IMR-90 (cell line): ENCODE measurements at regions not wholly inside any gene's neighbourhood (a gene's known extent, or its start where the extent isn't known, plus 50 kb on each side); places are given as distances from the start of the nearest gene placed in this dataset.

ENCODE experiments used
- ATAC-seq: fragments of 200-7000 bp; cut with Tn5 transposase; 2 replicates; pipeline ENCODE4 v1.9.1; 2020; ENCODE audit warnings: low read depth, mild to moderate bottlenecking, moderate library complexity
- BruUV-seq: library from RNA; stranded (reverse); fragments of 400-500 nt; replicated peaks from 2 replicates; lab custom pipeline; 2021; lab: Mats Ljungman, UMichigan
- CTCF ChIA-PET: fragments of 300-600 bp; formaldehyde crosslinking; extraction: SDS; loops from one replicate; lab custom pipeline; 2021; ENCODE audit warnings: antibody characterized with exemption; lab: Yijun Ruan, JAX
- POLR2A ChIA-PET: fragments of 300-600 bp; sonication (Branson Sonifier 250); formaldehyde crosslinking; loops from one replicate; lab custom pipeline; 2022; ENCODE audit warnings: antibody characterized with exemption; ENCODE audit not compliant: unreplicated experiment; lab: Charles Lee
- DNase-seq: peaks from one replicate; pipeline ENCODE4 v3.0.0; 2013
- H2AFZ ChIP-seq: replicated peaks from 2 replicates; pipeline ENCODE3; 2013; ENCODE audit warnings: low read length, mild to moderate bottlenecking; ENCODE audit not compliant: poor library complexity
- H2AK5ac ChIP-seq: 2 replicates; pipeline ENCODE4 v1.6.1; 2013; ENCODE audit warnings: low read depth, low read length, inconsistent platforms
- H2AK9ac ChIP-seq: replicated peaks from 2 replicates; pipeline ENCODE3; 2013; ENCODE audit warnings: mild to moderate bottlenecking, low read depth, low read length, moderate library complexity; ENCODE audit not compliant: poor library complexity
- H2BK120ac ChIP-seq: 2 replicates; pipeline ENCODE4 v1.6.1; 2013; ENCODE audit warnings: low read depth, low read length, inconsistent platforms
- H2BK15ac ChIP-seq: 3 replicates; pipeline ENCODE4 v1.6.1; 2013; ENCODE audit warnings: low read depth, low read length, inconsistent platforms
- H2BK20ac ChIP-seq: 2 replicates; pipeline ENCODE4 v1.6.1; 2013; ENCODE audit warnings: low read depth, mild to moderate bottlenecking, inconsistent platforms, low read length, moderate library complexity
- H2BK5ac ChIP-seq: 2 replicates; pipeline ENCODE4 v1.6.1; 2013; ENCODE audit warnings: mild to moderate bottlenecking, low read depth, low read length, inconsistent platforms; ENCODE audit not compliant: poor library complexity, severe bottlenecking
- H3K14ac ChIP-seq: replicated peaks from 2 replicates; pipeline ENCODE4 v1.6.1; 2013; ENCODE audit warnings: low read depth, low read length, inconsistent platforms
- H3K18ac ChIP-seq: 2 replicates; pipeline ENCODE4 v1.6.1; 2013; ENCODE audit warnings: low read depth, low read length, control low read depth
- H3K23ac ChIP-seq: 2 replicates; pipeline ENCODE4 v1.6.1; 2013; ENCODE audit warnings: low read depth, low read length, inconsistent platforms
- H3K27ac ChIP-seq: 2 replicates; pipeline ENCODE4 v1.5.1; 2013; ENCODE audit warnings: mild to moderate bottlenecking, control low read depth, low read length; ENCODE audit not compliant: insufficient read depth
- H3K27me3 ChIP-seq: 2 replicates; pipeline ENCODE4 v1.6.1; 2013; ENCODE audit warnings: low read length; ENCODE audit not compliant: control insufficient read depth, insufficient read depth
- H3K36me3 ChIP-seq: 2 replicates; pipeline ENCODE4 v1.6.1; 2013; ENCODE audit warnings: low read length, mixed read lengths; ENCODE audit not compliant: control insufficient read depth, insufficient read depth
- H3K4ac ChIP-seq: 2 replicates; pipeline ENCODE4 v1.6.1; 2013; ENCODE audit warnings: low read depth, low read length, inconsistent platforms
- H3K4me1 ChIP-seq: 2 replicates; pipeline ENCODE4 v1.6.1; 2013; ENCODE audit warnings: low read length, mixed read lengths; ENCODE audit not compliant: control insufficient read depth, insufficient read depth
- H3K4me2 ChIP-seq: 2 replicates; pipeline ENCODE4 v1.6.1; 2013; ENCODE audit warnings: low read depth, mild to moderate bottlenecking, control low read depth, low read length, moderate library complexity
- H3K4me3 ChIP-seq: 2 replicates; pipeline ENCODE4 v1.5.1; 2013; ENCODE audit warnings: low read depth, mild to moderate bottlenecking, control low read depth, low read length, moderate library complexity; ENCODE audit not compliant: insufficient read depth
- H3K56ac ChIP-seq: 2 replicates; pipeline ENCODE4 v1.6.1; 2013; ENCODE audit warnings: low read length, inconsistent platforms; ENCODE audit not compliant: insufficient read depth; ENCODE audit errors: extremely low read depth
- H3K79me1 ChIP-seq, 2 experiments: 2 replicates each; pipeline ENCODE4 v1.6.1; 2013; ENCODE audit warnings: low read length in 2 of 2, inconsistent platforms in 1 of 2, low read depth in 1 of 2
- H3K9ac ChIP-seq: 2 replicates; pipeline ENCODE4 v1.6.1; 2013; ENCODE audit warnings: low read depth, low read length, control low read depth
- H3K9me1 ChIP-seq: 2 replicates; pipeline ENCODE4 v1.6.1; 2013; ENCODE audit warnings: low read length, inconsistent platforms; ENCODE audit not compliant: insufficient read depth
- H3K9me3 ChIP-seq: 2 replicates; pipeline ENCODE4 v1.6.1; 2013; ENCODE audit warnings: low read length; ENCODE audit not compliant: control insufficient read depth, insufficient read depth
- H4K20me1 ChIP-seq: 2 replicates; pipeline ENCODE4 v1.6.1; 2013; ENCODE audit warnings: low read length, inconsistent platforms; ENCODE audit not compliant: insufficient read depth
- H4K5ac ChIP-seq: 2 replicates; pipeline ENCODE4 v1.6.1; 2013; ENCODE audit warnings: mild to moderate bottlenecking, low read depth, low read length, control low read depth
- H4K8ac ChIP-seq, 2 experiments: 2 replicates each; pipeline ENCODE4 v1.6.1; 2013; ENCODE audit warnings: low read depth in 2 of 2, low read length in 2 of 2, control low read depth in 1 of 2, inconsistent platforms in 1 of 2
- H4K91ac ChIP-seq: 2 replicates; pipeline ENCODE4 v1.6.1; 2013; ENCODE audit warnings: low read depth, low read length, inconsistent platforms; ENCODE audit not compliant: insufficient read depth
- BHLHE40 ChIP-seq: fragments of 150-350 bp; IDR thresholded peaks from 2 replicates; pipeline ENCODE4 v1.6.1; 2016; ENCODE audit warnings: mild to moderate bottlenecking, low read depth, low read length
- CEBPB ChIP-seq: IDR thresholded peaks from 2 replicates; pipeline ENCODE4 v1.6.1; 2012; ENCODE audit warnings: low read depth, low read length, improper control_type of control experiment
- CHD1 ChIP-seq: IDR thresholded peaks from 2 replicates; pipeline ENCODE4 v1.6.1; 2012; ENCODE audit warnings: low read depth, low read length, improper control_type of control experiment
- ELK1 ChIP-seq: fragments of 150-350 bp; IDR thresholded peaks from 2 replicates; pipeline ENCODE4 v1.6.1; 2016; ENCODE audit warnings: low read depth, mild to moderate bottlenecking, low read length, moderate library complexity, borderline replicate concordance
- FOS ChIP-seq: fragments of 150-350 bp; IDR thresholded peaks from 2 replicates; pipeline ENCODE4 v1.6.1; 2016; ENCODE audit warnings: low read depth, low read length
- MAFK ChIP-seq: IDR thresholded peaks from 2 replicates; pipeline ENCODE4 v1.6.1; 2012; ENCODE audit warnings: low read depth, low read length, improper control_type of control experiment
- MAZ ChIP-seq: IDR thresholded peaks from 2 replicates; pipeline ENCODE4 v1.6.1; 2012; ENCODE audit warnings: low read depth, mild to moderate bottlenecking, low read length, improper control_type of control experiment, moderate library complexity, borderline replicate concordance
- MXI1 ChIP-seq: IDR thresholded peaks from 2 replicates; pipeline ENCODE4 v1.6.1; 2012; ENCODE audit warnings: low read depth, mild to moderate bottlenecking, low read length, moderate library complexity, borderline replicate concordance
- NFE2L2 ChIP-seq: fragments of 150-350 bp; IDR thresholded peaks from 2 replicates; pipeline ENCODE4 v1.6.1; 2016; ENCODE audit warnings: low read depth, mild to moderate bottlenecking, low read length
- POLR2A ChIP-seq: IDR thresholded peaks from 2 replicates; pipeline ENCODE4 v1.6.1; 2012; ENCODE audit warnings: mild to moderate bottlenecking, low read depth, low read length
- RAD21 ChIP-seq: IDR thresholded peaks from 2 replicates; pipeline ENCODE4 v1.6.1; 2012; ENCODE audit warnings: low read length, improper control_type of control experiment
- RCOR1 ChIP-seq: IDR thresholded peaks from 2 replicates; pipeline ENCODE4 v1.6.1; 2012; ENCODE audit warnings: mild to moderate bottlenecking, low read length, improper control_type of control experiment; ENCODE audit not compliant: insufficient replicate concordance
- RFX5 ChIP-seq: IDR thresholded peaks from 2 replicates; pipeline ENCODE4 v1.8.0; 2012; ENCODE audit warnings: low read depth, mild to moderate bottlenecking, low read length, moderate library complexity
- SMC3 ChIP-seq: fragments of 150-350 bp; IDR thresholded peaks from 2 replicates; pipeline ENCODE4 v1.6.1; 2016; ENCODE audit warnings: low read depth, mild to moderate bottlenecking, antibody characterized with exemption, low read length, moderate library complexity
- dilution Hi-C: fragments of 300-500 bp; cut with HindIII; formaldehyde crosslinking; loops from one replicate; pipeline ENCODE4 v1.14.3; 2018; ENCODE audit warnings: low sequenced_read_pairs; ENCODE audit not compliant: unreplicated experiment
- in situ Hi-C: fragments of 300-500 bp; cut with MboI; formaldehyde crosslinking; loops from 3 replicates; pipeline ENCODE4 v1.14.3; 2019; ENCODE audit warnings: low sequenced_read_pairs, inconsistent platforms, mixed read lengths
- intact Hi-C: fragments of 100-400 bp; cut with micrococcal nuclease; formaldehyde crosslinking; loops from 2 replicates; pipeline ENCODE4 v1.10.0; 2022
- TF ChIP-seq, protein P1 (sequence below): conservative IDR thresholded peaks from 2 replicates; pipeline ENCODE4 v1.5.1; 2012; ENCODE audit warnings: mild to moderate bottlenecking, low read depth, low read length, improper control_type of control experiment
- TF ChIP-seq, protein P2 (sequence below): fragments of 150-350 bp; IDR thresholded peaks from 2 replicates; pipeline ENCODE4 v1.6.1; 2017; ENCODE audit warnings: mild to moderate bottlenecking, antibody characterized with exemption, low read length, low read depth

DNA sequence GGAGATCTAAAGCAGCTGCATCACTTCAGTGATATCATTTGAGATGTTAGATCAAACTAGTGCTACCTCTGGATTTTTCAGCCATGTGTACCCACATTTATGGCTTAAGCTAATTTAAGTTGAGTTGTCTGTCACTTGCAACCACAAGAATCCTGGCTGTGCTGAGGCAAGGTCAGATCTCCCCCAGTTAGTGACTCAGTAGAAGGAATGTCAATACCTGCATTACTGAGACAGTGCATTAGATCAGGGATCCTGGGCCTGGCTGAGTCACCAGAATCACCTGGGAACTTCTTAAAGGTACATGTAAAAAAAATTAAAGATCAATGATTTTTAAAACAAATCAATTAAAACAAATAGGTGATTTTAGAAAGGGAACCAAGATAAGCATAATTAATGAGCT, 84.6 kb upstream of the GRIN2B start:
- Histone ChIP-seq H4K5ac (no peak overlapping the region), H4K20me1 (no peaks in the 10 kb centered on the region), H3K9ac (no peak overlapping the region), H3K9me3 (peaks cover 18% of the 10 kb centered on the region), H2BK15ac (no peak overlapping the region), H2BK120ac (no peak overlapping the region), H4K91ac (no peak overlapping the region), H4K8ac (no peak overlapping the region), H3K14ac (no peak overlapping the region), H2AFZ (no peak overlapping the region), H3K79me1 (no peaks in the 10 kb centered on the region), H3K56ac (no peak overlapping the region), H2AK9ac (no peak overlapping the region), H2BK20ac (no peak overlapping the region), H3K4me3 (no peak overlapping the region), H3K4me1 (no peaks in the 10 kb centered on the region), H3K4ac (no peak overlapping the region), H3K23ac (no peak overlapping the region), H3K4me2 (no peak overlapping the region), H3K27ac (no peak overlapping the region), H3K18ac (no peak overlapping the region), H3K36me3 (no peaks in the 10 kb centered on the region), H2AK5ac (no peak overlapping the region), H2BK5ac (no peak overlapping the region), H3K9me1 (no peaks in the 10 kb centered on the region), H3K27me3 (no peaks in the 10 kb centered on the region)
- no peak for ATAC-seq
- no peak for DNase-seq
- no peak for TF ChIP-seq ELK1
- TF ChIP-seq RCOR1 = no peak
- TF ChIP-seq SMC3 = no peak
- no peak for TF ChIP-seq MXI1
- no peak for TF ChIP-seq MAFK
- no peak for TF ChIP-seq MAZ
- no peak for TF ChIP-seq FOS
- TF ChIP-seq RAD21 = no peak
- TF ChIP-seq, protein P1, sequence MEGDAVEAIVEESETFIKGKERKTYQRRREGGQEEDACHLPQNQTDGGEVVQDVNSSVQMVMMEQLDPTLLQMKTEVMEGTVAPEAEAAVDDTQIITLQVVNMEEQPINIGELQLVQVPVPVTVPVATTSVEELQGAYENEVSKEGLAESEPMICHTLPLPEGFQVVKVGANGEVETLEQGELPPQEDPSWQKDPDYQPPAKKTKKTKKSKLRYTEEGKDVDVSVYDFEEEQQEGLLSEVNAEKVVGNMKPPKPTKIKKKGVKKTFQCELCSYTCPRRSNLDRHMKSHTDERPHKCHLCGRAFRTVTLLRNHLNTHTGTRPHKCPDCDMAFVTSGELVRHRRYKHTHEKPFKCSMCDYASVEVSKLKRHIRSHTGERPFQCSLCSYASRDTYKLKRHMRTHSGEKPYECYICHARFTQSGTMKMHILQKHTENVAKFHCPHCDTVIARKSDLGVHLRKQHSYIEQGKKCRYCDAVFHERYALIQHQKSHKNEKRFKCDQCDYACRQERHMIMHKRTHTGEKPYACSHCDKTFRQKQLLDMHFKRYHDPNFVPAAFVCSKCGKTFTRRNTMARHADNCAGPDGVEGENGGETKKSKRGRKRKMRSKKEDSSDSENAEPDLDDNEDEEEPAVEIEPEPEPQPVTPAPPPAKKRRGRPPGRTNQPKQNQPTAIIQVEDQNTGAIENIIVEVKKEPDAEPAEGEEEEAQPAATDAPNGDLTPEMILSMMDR = no peak
- TF ChIP-seq NFE2L2 = no peak
- TF ChIP-seq BHLHE40 = no peak
- no peak for TF ChIP-seq POLR2A
- TF ChIP-seq, protein P2, sequence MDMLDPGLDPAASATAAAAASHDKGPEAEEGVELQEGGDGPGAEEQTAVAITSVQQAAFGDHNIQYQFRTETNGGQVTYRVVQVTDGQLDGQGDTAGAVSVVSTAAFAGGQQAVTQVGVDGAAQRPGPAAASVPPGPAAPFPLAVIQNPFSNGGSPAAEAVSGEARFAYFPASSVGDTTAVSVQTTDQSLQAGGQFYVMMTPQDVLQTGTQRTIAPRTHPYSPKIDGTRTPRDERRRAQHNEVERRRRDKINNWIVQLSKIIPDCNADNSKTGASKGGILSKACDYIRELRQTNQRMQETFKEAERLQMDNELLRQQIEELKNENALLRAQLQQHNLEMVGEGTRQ = no peak
- TF ChIP-seq RFX5 = no peak
- no peak for TF ChIP-seq CHD1
- no peak for TF ChIP-seq CEBPB
- CTCF ChIA-PET = no interaction called here
- dilution Hi-C loops (no loop called here), in situ Hi-C loops (no loop called here), intact Hi-C loops (no loop called here)
- no TSS peak for BruUV-seq
- POLR2A ChIA-PET = no interaction called here
